Karpas-422 (cell line): ENCODE measurements at regions not wholly inside any gene's neighbourhood (a gene's known extent, or its start where the extent isn't known, plus 50 kb on each side); places are given as distances from the start of the nearest gene placed in this dataset.
A peak's percentile ranks its signal among the peaks of the same experiment; 100 is the strongest.

Source experiments
- DNase-seq: peaks from one replicate; pipeline ENCODE4 v3.0.0-alpha.2; 2015
- H2AFZ ChIP-seq: fragments of 200-600 bp; sonication (generic); 2 replicates; pipeline ENCODE4 v1.6.1; 2014; ENCODE audit warnings: antibody characterized with exemption, low read length, mixed read lengths
- H3K27ac ChIP-seq: fragments of 200-600 bp; sonication (generic); 2 replicates; pipeline ENCODE4 v1.5.1; 2014; ENCODE audit warnings: mild to moderate bottlenecking, low read length, moderate library complexity
- H3K27me3 ChIP-seq: fragments of 200-600 bp; sonication (generic); 2 replicates; pipeline ENCODE4 v1.6.1; 2014; ENCODE audit warnings: low read length, mixed read lengths
- H3K36me3 ChIP-seq: fragments of 200-600 bp; sonication (generic); 2 replicates; pipeline ENCODE4 v1.6.1; 2014; ENCODE audit warnings: low read length, mixed read lengths; ENCODE audit not compliant: insufficient read depth
- H3K4me1 ChIP-seq: fragments of 200-600 bp; sonication (generic); 2 replicates; pipeline ENCODE4 v1.6.1; 2014; ENCODE audit warnings: mild to moderate bottlenecking, low read length, mixed read lengths
- H3K4me2 ChIP-seq: fragments of 200-600 bp; sonication (generic); 2 replicates; pipeline ENCODE4 v1.6.1; 2014; ENCODE audit warnings: low read length, low read depth, mild to moderate bottlenecking; ENCODE audit not compliant: poor library complexity, severe bottlenecking
- H3K4me3 ChIP-seq: fragments of 200-600 bp; sonication (generic); 2 replicates; pipeline ENCODE4 v1.5.1; 2014; ENCODE audit warnings: mild to moderate bottlenecking, antibody characterized with exemption, low read length, mixed read lengths
- H3K79me2 ChIP-seq: fragments of 200-600 bp; sonication (generic); 2 replicates; pipeline ENCODE4 v1.6.1; 2014; ENCODE audit warnings: mild to moderate bottlenecking, low read length, mixed read lengths
- H3K9ac ChIP-seq: fragments of 200-600 bp; sonication (generic); 2 replicates; pipeline ENCODE4 v1.6.0; 2014; ENCODE audit warnings: low read length
- H3K9me2 ChIP-seq: fragments of 200-600 bp; sonication (generic), shearing (Covaris generic); replicated peaks from 2 replicates; pipeline ENCODE4 v1.6.0; 2014; ENCODE audit warnings: mild to moderate bottlenecking, low read length, moderate library complexity; ENCODE audit not compliant: insufficient read depth
- H3K9me3 ChIP-seq: fragments of 300-700, 200-600 bp; sonication (generic); 2 replicates; pipeline ENCODE4 v1.6.1; 2014; ENCODE audit warnings: low read length, mixed read lengths
- H4K20me1 ChIP-seq: fragments of 200-600 bp; sonication (generic); 2 replicates; pipeline ENCODE4 v1.6.1; 2014; ENCODE audit warnings: mild to moderate bottlenecking, antibody characterized with exemption, low read length, low read depth; ENCODE audit not compliant: insufficient read depth

DNA sequence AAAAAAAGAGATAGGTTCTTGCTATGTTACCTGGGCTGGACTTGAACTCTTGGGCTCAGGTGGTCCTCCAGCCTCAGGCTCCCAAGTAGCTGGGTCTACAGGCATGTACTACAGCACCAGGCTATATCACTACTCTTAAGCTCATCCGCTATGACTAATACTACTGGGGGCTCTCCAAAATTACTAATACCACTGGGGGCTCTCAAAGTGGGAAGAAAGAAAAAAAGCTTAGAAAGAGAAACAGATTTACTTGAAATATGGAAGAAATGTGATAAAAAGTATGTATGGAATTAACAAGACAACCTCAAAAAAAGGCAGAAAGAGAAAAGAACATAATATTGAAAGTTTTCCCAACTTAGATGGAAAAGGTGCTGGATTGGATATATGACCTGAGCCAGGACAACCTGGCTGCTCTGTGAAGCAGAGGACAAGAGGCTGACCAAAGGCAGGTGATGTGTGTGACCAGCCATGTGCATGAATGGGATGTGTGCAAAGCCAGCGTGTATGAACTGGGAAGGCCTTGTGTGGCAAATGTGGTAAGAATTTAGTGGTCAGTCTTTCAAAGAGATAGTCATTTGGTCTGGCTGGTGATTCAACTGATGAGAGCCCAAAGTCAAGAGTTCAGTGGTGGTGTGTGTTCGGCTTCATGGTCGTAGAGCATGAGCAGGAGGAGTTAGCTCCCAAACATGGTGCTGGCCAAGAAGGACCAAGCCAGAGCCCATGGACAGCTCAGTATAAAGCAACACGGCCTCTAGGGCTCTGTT is 232.4 kb upstream of the KLF14 start:
- no peak for DNase-seq
- H3K27ac ChIP-seq, result no peak overlapping the region
- H3K9ac ChIP-seq, result no peak overlapping the region
- H2AFZ ChIP-seq, result no peak overlapping the region
- H3K27me3 ChIP-seq, result no peaks in the 10 kb centered on the region
- H3K9me2 ChIP-seq, result no peaks in the 10 kb centered on the region
- H3K4me1 ChIP-seq, result peaks cover 76% of the 10 kb centered on the region
- H3K36me3 ChIP-seq, result peaks cover 11% of the 10 kb centered on the region; the same call in 1 of the 2 replicates
- H4K20me1 ChIP-seq, result no peaks in the 10 kb centered on the region; the same call in 1 of the 2 replicates
- no peak overlapping the region for H3K4me3 ChIP-seq
- H3K79me2 ChIP-seq, result peaks cover 76% of the 10 kb centered on the region
- no peaks in the 10 kb centered on the region for H3K9me3 ChIP-seq
- no peak overlapping the region for H3K4me2 ChIP-seq

DNA sequence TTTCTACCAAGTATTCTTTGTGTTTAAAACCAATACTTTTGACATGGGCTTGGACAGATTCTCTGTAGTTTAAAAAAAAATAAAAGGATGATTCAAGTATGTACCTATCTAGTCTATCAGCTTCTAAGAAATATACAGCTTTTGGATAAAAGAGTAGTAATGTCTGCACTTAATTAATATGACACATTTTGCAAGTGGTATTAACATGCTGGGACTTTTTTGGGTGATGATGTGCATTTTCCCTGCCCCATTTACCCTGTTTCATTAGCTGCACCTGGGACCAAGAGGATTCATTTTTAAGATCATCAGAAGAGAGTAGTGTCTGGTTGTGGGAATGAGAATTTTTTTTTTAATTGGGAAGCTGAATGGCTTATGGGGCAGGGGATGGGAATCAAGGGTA is 236.2 kb upstream of the KLF14 start:
- H4K20me1 ChIP-seq, result no peaks in the 10 kb centered on the region
- H2AFZ ChIP-seq, result no peak overlapping the region
- H3K9ac ChIP-seq, result peak overlapping the region; percentile 44; the same call in 1 of the 2 replicates
- no peaks in the 10 kb centered on the region for H3K9me3 ChIP-seq
- peak overlapping the region; percentile 66 for H3K27ac ChIP-seq
- H3K4me3 ChIP-seq, result 0 out of 2 replicates have a peak overlapping the region, but pooled peaks have one; percentile 8
- H3K27me3 ChIP-seq, result no peaks in the 10 kb centered on the region
- peak overlapping the region; percentile 25 for H3K4me2 ChIP-seq
- H3K9me2 ChIP-seq, result no peaks in the 10 kb centered on the region
- peaks cover 78% of the 10 kb centered on the region for H3K79me2 ChIP-seq
- peaks cover 20% of the 10 kb centered on the region for H3K36me3 ChIP-seq
- DNase-seq, result no peak
- peaks cover 48% of the 10 kb centered on the region for H3K4me1 ChIP-seq

DNA sequence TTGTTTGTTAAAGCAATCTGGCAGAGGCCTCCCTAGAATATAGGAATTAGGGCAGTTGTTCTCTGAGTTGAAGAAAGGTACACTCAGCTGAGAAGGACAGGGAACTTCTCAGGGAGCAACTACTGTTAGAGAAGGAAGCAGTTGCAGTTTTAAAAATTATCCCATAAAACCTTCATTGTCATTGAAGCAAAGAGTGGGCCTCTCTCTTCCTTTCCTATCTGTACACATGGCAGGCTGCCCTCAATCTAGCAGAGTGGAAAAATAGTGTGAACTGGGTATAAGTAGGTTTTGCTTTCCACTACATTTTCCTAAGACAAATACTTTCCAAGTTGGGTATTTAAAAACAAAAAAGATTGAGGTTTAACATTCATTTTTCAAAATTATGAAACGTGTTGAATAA is 236.7 kb upstream of the KLF14 start:
- peak overlapping the region; percentile 44 for H3K9ac ChIP-seq
- no peak for DNase-seq
- peaks cover 25% of the 10 kb centered on the region for H3K36me3 ChIP-seq
- H3K4me2 ChIP-seq, result peak overlapping the region; percentile 25
- H2AFZ ChIP-seq, result no peak overlapping the region
- H4K20me1 ChIP-seq, result no peaks in the 10 kb centered on the region
- no peaks in the 10 kb centered on the region for H3K9me2 ChIP-seq
- no peaks in the 10 kb centered on the region for H3K9me3 ChIP-seq
- H3K27ac ChIP-seq, result peak overlapping the region; percentile 66
- peaks cover 48% of the 10 kb centered on the region for H3K4me1 ChIP-seq
- H3K27me3 ChIP-seq, result no peaks in the 10 kb centered on the region
- 0 out of 2 replicates have a peak overlapping the region, but pooled peaks have one; percentile 8 for H3K4me3 ChIP-seq
- peaks cover 81% of the 10 kb centered on the region for H3K79me2 ChIP-seq

DNA sequence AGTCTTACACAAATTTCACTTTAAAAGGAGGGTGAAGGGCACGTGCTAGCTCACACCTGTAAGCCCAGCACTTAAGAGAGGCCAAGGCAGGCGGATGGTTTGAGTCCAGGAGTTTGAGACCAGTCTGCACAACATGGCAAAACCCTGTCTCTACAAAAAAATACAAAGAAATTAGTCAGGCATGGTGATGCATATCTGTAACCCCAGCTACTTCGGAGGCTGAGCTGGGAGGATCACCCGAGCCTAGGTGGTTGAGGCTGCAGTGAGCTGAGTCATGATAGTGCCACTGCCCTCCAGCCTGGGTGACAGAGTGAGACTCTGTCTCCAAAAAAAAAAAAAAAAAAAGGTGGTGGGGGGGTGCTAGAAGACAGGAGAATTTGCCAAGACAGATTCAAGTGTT is 237.3 kb upstream of the KLF14 start:
- H3K4me1 ChIP-seq, result peaks cover 47% of the 10 kb centered on the region
- H3K27me3 ChIP-seq, result no peaks in the 10 kb centered on the region
- H3K4me2 ChIP-seq, result peak overlapping the region; percentile 25
- DNase-seq, result no peak
- H3K27ac ChIP-seq, result peak overlapping the region; percentile 66
- H3K9ac ChIP-seq, result peak overlapping the region; percentile 44; the same call in 1 of the 2 replicates
- no peaks in the 10 kb centered on the region for H3K9me2 ChIP-seq
- H3K4me3 ChIP-seq, result no peak overlapping the region
- H3K79me2 ChIP-seq, result peaks cover 81% of the 10 kb centered on the region
- H2AFZ ChIP-seq, result no peak overlapping the region
- H4K20me1 ChIP-seq, result no peaks in the 10 kb centered on the region
- peaks cover 27% of the 10 kb centered on the region for H3K36me3 ChIP-seq
- no peaks in the 10 kb centered on the region for H3K9me3 ChIP-seq

DNA sequence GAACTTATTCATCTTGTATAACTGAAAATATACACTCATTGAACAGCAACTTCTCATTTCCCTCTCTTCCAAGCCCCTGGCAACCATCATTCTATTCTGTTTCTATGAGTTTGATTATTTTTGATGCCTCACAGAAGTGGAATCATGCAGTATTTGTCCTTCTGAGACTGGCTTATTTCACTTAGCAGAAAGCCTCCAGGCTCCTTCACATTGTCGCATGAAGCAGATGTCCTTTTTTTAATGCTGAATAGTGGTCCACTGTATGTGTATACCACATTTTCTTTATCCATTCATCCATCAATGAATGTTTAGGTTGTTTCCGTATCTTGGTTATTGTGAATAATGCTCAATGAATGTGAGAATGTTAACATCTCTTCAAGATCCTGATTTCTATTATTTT is 238.2 kb upstream of the KLF14 start:
- H3K4me2 ChIP-seq, result no peak overlapping the region
- peaks cover 18% of the 10 kb centered on the region for H3K36me3 ChIP-seq
- H2AFZ ChIP-seq, result no peak overlapping the region
- no peaks in the 10 kb centered on the region for H4K20me1 ChIP-seq
- H3K79me2 ChIP-seq, result peaks cover 81% of the 10 kb centered on the region
- no peaks in the 10 kb centered on the region for H3K9me3 ChIP-seq
- no peak overlapping the region for H3K4me3 ChIP-seq
- H3K27ac ChIP-seq, result peak overlapping the region; percentile 66; the same call in 1 of the 2 replicates
- no peaks in the 10 kb centered on the region for H3K9me2 ChIP-seq
- DNase-seq, result no peak
- no peaks in the 10 kb centered on the region for H3K27me3 ChIP-seq
- peaks cover 44% of the 10 kb centered on the region for H3K4me1 ChIP-seq
- H3K9ac ChIP-seq, result no peak overlapping the region

DNA sequence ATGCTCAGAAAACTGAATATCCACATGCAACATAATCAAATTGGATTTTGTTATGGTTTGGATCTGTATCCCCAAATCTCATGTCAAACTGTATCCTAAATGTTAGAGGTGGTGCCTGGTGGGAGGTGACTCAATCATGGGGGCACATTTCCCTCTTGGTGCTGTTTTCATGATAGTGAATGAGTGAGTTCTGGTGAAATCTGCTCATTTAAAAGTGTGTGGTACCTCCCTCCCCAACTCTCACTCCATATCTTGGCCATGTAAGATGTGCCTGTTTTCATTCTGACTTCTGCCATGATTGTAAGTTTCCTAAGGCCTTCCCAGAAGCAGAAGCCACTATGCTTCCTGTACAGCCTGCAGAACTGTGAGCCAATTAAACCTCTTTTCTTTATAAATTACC is 239.6 kb upstream of the KLF14 start:
- peaks cover 23% of the 10 kb centered on the region for H3K36me3 ChIP-seq
- H3K27me3 ChIP-seq, result no peaks in the 10 kb centered on the region
- no peak overlapping the region for H3K4me2 ChIP-seq
- H3K27ac ChIP-seq, result no peak overlapping the region
- peaks cover 37% of the 10 kb centered on the region for H3K4me1 ChIP-seq
- no peak overlapping the region for H3K9ac ChIP-seq
- H3K79me2 ChIP-seq, result peaks cover 86% of the 10 kb centered on the region
- H4K20me1 ChIP-seq, result no peaks in the 10 kb centered on the region
- no peak for DNase-seq
- no peaks in the 10 kb centered on the region for H3K9me2 ChIP-seq
- H3K9me3 ChIP-seq, result no peaks in the 10 kb centered on the region
- H3K4me3 ChIP-seq, result no peak overlapping the region
- no peak overlapping the region for H2AFZ ChIP-seq

DNA sequence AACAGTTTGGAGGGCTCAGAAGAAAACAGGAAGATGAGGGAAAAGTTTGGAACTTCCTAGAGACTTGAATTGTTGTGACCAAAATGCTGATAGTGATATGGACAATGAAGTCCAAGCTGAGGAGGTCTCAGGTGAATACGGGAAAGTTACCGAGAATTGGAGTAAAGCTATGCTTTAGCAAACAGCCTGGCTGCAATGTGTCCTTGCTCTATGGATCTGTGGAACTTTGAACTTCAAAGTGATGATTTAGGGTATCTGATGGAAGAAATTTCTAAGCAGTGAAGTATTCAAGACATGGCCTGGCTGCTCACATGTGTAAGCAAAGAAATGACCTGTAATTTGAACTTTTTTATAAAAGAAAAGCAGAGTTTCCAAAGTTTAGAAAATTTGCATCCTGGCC is 240.2 kb upstream of the KLF14 start:
- H3K9me2 ChIP-seq, result no peaks in the 10 kb centered on the region
- no peak for DNase-seq
- no peak overlapping the region for H3K4me3 ChIP-seq
- H3K36me3 ChIP-seq, result peaks cover 27% of the 10 kb centered on the region
- no peak overlapping the region for H3K27ac ChIP-seq
- H2AFZ ChIP-seq, result no peak overlapping the region
- H3K9me3 ChIP-seq, result no peaks in the 10 kb centered on the region
- peaks cover 85% of the 10 kb centered on the region for H3K79me2 ChIP-seq
- H3K27me3 ChIP-seq, result no peaks in the 10 kb centered on the region
- peaks cover 31% of the 10 kb centered on the region for H3K4me1 ChIP-seq
- H3K4me2 ChIP-seq, result no peak overlapping the region
- H3K9ac ChIP-seq, result no peak overlapping the region
- H4K20me1 ChIP-seq, result no peaks in the 10 kb centered on the region

DNA sequence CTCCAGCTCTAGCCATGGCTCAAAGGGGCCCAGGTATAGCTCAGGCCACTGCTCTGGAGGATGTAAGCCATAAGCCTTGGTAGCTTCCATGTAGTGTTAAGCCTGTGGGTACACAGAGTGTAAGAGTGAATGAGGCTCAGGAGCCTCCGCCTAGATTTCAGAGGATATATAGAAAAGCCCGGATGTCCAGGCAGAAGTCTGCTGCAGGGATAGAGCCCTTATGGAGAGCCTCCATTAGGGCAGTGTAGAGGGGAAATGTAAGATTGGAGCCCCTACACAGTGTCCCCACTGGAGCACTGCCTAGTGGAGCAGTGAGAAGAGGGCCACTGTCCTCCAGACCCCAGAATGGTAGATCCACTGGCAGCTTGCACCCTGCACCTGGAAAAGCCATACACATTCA is 240.8 kb upstream of the KLF14 start:
- Histone ChIP-seq H3K9me2 (no peaks in the 10 kb centered on the region), H2AFZ (no peak overlapping the region), H3K36me3 (peaks cover 28% of the 10 kb centered on the region), H3K9me3 (no peaks in the 10 kb centered on the region), H3K4me3 (no peak overlapping the region), H3K4me2 (no peak overlapping the region), H3K27ac (no peak overlapping the region), H3K4me1 (peaks cover 25% of the 10 kb centered on the region), H4K20me1 (no peaks in the 10 kb centered on the region), H3K79me2 (peaks cover 87% of the 10 kb centered on the region), H3K27me3 (no peaks in the 10 kb centered on the region), H3K9ac (no peak overlapping the region)
- no peak for DNase-seq
